ENCODE measurements at regions not wholly inside any gene's neighbourhood (a gene's known extent, or its start where the extent isn't known, plus 50 kb on each side); places are given as distances from the start of the nearest gene placed in this dataset.

DNA sequence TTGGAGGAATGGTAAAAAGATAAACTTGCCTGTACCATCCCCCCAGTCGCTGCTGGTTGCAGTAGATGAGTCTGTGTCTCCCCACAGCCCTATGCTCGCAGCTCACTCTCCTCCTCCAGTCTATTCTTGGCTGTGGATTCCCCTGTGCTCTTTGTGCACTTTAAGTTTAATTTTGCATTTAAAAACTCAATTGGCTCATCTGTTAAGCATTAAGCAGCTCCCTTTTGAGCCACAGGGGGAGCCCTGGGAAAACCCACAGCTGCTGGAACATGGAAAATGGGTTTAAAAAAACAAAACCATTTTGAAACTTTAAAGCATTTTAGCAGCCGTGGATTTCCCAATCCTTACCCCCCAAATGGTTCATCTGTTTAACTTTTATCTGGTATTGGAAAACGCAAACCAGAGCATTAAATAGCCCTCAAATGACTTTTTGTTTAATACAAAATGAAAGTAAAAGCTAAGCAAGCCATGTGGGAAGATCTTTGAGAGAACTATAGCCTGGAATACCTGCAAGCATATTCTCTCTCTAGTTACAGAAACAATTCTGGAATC lies 536.9 kb downstream of the ZIC1 start (continued):
- no peak for TF ChIP-seq MAZ (IDR thresholded peaks at IDR 0.05; ENCODE audit: borderline replicate concordance, low read depth, low read length)

DNA sequence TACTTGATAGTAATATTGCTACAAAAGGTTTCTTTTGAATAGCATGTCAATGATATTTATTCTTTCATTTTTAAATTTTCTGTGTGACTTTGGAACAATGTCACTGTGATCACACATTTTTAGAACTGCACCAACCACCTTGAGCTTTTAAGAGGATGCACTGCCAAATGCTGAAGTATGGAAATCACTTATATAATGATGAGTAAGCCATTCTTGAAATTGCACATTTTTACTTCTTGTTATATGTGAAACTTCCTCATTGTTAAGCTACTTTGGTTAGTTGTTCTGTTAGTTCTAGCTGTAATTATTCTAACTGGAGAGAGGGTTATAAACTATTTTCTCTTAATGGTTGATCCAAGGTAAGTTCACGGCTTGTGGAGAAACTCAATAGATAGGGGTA lies 547.5 kb downstream of the ZIC1 start:
- WGBS, 2 experiments (ENCODE audit: extremely low coverage in 2 of 2, insufficient read length in 1 of 2) = no CpG with 5 or more reads among the region's 1 CpG
- no peaks in the 10 kb centered on the region for H3K36me3 ChIP-seq (ENCODE audit: control insufficient read depth, insufficient read depth, low read length)
- no peak overlapping the region for H3K4me3 ChIP-seq (ENCODE audit: insufficient read depth, low read depth, low read length)
- no peak overlapping the region for H3K14ac ChIP-seq (replicated peaks; ENCODE audit: low read depth, low read length)
- H2BK5ac ChIP-seq (ENCODE audit: low read depth, low read length, poor library complexity, severe bottlenecking) = no peak overlapping the region
- H3K27ac ChIP-seq (ENCODE audit: insufficient read depth, low read length) = no peak overlapping the region
- no peak overlapping the region for H3K4ac ChIP-seq (ENCODE audit: low read depth, low read length)
- H3K56ac ChIP-seq (ENCODE audit: extremely low read depth, insufficient read depth, low read length) = no peak overlapping the region
- H4K8ac ChIP-seq (ENCODE audit: low read depth in 2 of 2, low read length in 2 of 2) = no peak overlapping the region
- ChIA-PET CTCF (interaction anchor here (1.1 kb wide), 1 partner anchor 11 kb away, joined by 3 read pairs; no protein-coding TSS in a partner anchor), POLR2A (ENCODE audit: unreplicated experiment) (no interaction called here)
- DNase-seq (no peak), ATAC-seq (ENCODE audit: low read depth) (no peak)
- H3K79me1 ChIP-seq (ENCODE audit: low read depth in 1 of 2, low read length in 2 of 2) = no peaks in the 10 kb centered on the region
- no peaks in the 10 kb centered on the region for H3K9me3 ChIP-seq (ENCODE audit: control insufficient read depth, insufficient read depth, low read length)
- H2BK120ac ChIP-seq (ENCODE audit: low read depth, low read length) = no peak overlapping the region
- in situ Hi-C loops (cut with MboI; ENCODE audit: low sequenced_read_pairs) (no loop called here), dilution Hi-C loops (cut with HindIII; ENCODE audit: low sequenced_read_pairs, unreplicated experiment) (no loop called here), intact Hi-C loops (cut with micrococcal nuclease) (no loop called here)
- H2BK20ac ChIP-seq (ENCODE audit: low read depth, low read length) = no peak overlapping the region
- no peak overlapping the region for H4K5ac ChIP-seq (ENCODE audit: low read depth, low read length)
- H2AK9ac ChIP-seq (replicated peaks; ENCODE audit: low read depth, low read length, poor library complexity) = no peak overlapping the region
- H3K9ac ChIP-seq (ENCODE audit: low read depth, low read length) = no peak overlapping the region
- H4K20me1 ChIP-seq (ENCODE audit: insufficient read depth, low read length) = no peaks in the 10 kb centered on the region
- no peak overlapping the region for H3K18ac ChIP-seq (ENCODE audit: low read depth, low read length)
- no peak overlapping the region for H2BK15ac ChIP-seq (ENCODE audit: low read depth, low read length)
- no peaks in the 10 kb centered on the region for H3K9me1 ChIP-seq (ENCODE audit: insufficient read depth, low read length)
- BruUV-seq (replicated peaks) = no TSS peak
- no peaks in the 10 kb centered on the region for H3K4me1 ChIP-seq (ENCODE audit: control insufficient read depth, insufficient read depth, low read length)
- H2AK5ac ChIP-seq (ENCODE audit: low read depth, low read length) = no peak overlapping the region
- H4K91ac ChIP-seq (ENCODE audit: insufficient read depth, low read depth, low read length) = no peak overlapping the region
- no peak overlapping the region for H2AFZ ChIP-seq (replicated peaks; ENCODE audit: low read length, poor library complexity)
- TF ChIP-seq NFE2L2 (IDR thresholded peaks at IDR 0.05; ENCODE audit: low read depth, low read length) (no peak), CEBPB (IDR thresholded peaks at IDR 0.05; ENCODE audit: low read depth, low read length) (no peak), CTCF (conservative IDR thresholded peaks at IDR 0.05; ENCODE audit: low read depth, low read length) (no peak), MAFK (IDR thresholded peaks at IDR 0.05; ENCODE audit: low read depth, low read length) (peak; percentile 64)
- no peaks in the 10 kb centered on the region for H3K27me3 ChIP-seq (ENCODE audit: control insufficient read depth, insufficient read depth, low read length)
- H3K23ac ChIP-seq (ENCODE audit: low read depth, low read length) = no peak overlapping the region
- H3K4me2 ChIP-seq (ENCODE audit: low read depth, low read length) = no peak overlapping the region

Measured in IMR-90 (cell line).